ENCODE measurements at regions not wholly inside any gene's neighbourhood (a gene's known extent, or its start where the extent isn't known, plus 50 kb on each side); places are given as distances from the start of the nearest gene placed in this dataset.

DNA sequence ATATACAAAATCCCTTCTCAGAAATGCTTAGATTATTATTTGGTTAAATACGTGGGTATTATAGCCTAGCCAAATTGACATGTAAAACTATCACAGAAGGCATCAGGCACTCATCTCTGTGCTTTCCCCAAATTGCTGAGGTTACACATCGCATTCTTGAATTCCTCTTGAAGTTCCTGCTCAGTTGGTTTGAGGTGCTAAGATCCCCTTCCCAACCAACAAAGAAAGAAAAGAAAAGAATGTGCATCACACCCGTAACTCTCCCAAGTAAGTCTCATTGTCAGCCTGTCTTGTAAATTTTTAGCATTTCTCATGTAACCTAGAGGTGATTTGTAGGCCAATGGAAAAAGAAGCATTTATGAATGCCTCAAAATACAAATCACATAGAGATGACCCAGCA is 539.2 kb upstream of the PRMT6 start:
- Histone ChIP-seq H3K4me1 (ENCODE audit: insufficient read depth, low read length) (peaks cover 2% of the 10 kb centered on the region; the same call in 1 of the 2 replicates), H2BK12ac (ENCODE audit: insufficient read length, low read depth, low read length) (no peak overlapping the region), H2BK20ac (ENCODE audit: low read depth, low read length, poor library complexity, severe bottlenecking) (no peak overlapping the region), H3K56ac (ENCODE audit: insufficient read length, low read depth, low read length) (no peak overlapping the region), H2AFZ (ENCODE audit: low read length) (no peak overlapping the region), H3K4ac (ENCODE audit: low read depth, low read length) (no peak overlapping the region), H2AK5ac (ENCODE audit: insufficient read length, low read length) (no peak overlapping the region), H3K9me3 (ENCODE audit: control insufficient read depth, low read depth, low read length) (no peaks in the 10 kb centered on the region), H2BK120ac (ENCODE audit: low read depth, low read length, poor library complexity, severe bottlenecking) (no peak overlapping the region), H3K27ac (ENCODE audit: insufficient read length, low read depth, low read length) (no peak overlapping the region), H3K79me2 (ENCODE audit: insufficient read depth, low read length) (no peaks in the 10 kb centered on the region), H3K27me3 (ENCODE audit: insufficient read depth, low read length) (no peaks in the 10 kb centered on the region), H3T11ph (ENCODE audit: low read length) (no peak overlapping the region), H3K18ac (ENCODE audit: insufficient read length, low read depth, low read length) (no peak overlapping the region), H4K20me1 (ENCODE audit: control insufficient read depth, insufficient read depth, insufficient read length) (no peaks in the 10 kb centered on the region), H3K79me1 (ENCODE audit: insufficient read depth, low read depth, low read length, poor library complexity, severe bottlenecking) (no peaks in the 10 kb centered on the region), H4K5ac (ENCODE audit: insufficient read length, low read depth, low read length) (no peak overlapping the region), H2BK5ac (ENCODE audit: insufficient read length, low read length) (no peak overlapping the region), H3K14ac (ENCODE audit: insufficient read depth, low read length) (no peak overlapping the region), H3K4me2 (ENCODE audit: insufficient read depth, insufficient read length, low read length) (no peak overlapping the region), H3K23ac (ENCODE audit: insufficient read length, low read depth, low read length) (no peak overlapping the region), H4K8ac (replicated peaks; ENCODE audit: insufficient read length, low read depth, low read length) (no peak overlapping the region), H3K23me2 (ENCODE audit: insufficient read length, low read depth, low read length, poor library complexity, severe bottlenecking) (no peaks in the 10 kb centered on the region), H4K91ac (ENCODE audit: insufficient read length, low read depth, low read length) (no peak overlapping the region), H2BK15ac (ENCODE audit: low read depth, low read length) (no peak overlapping the region), H3K9ac (ENCODE audit: extremely low read depth, insufficient read length, low read length) (no peak overlapping the region)
- Mint-ChIP-seq H3K27me3 (ENCODE audit: low read depth) (no peaks in the 10 kb centered on the region), H3K4me1 (peaks cover 14 to 17% of the 10 kb centered on the region in 2 experiments), H3K36me3 (ENCODE audit: insufficient read depth in 1 of 3, low read depth in 3 of 3) (no peaks in the 10 kb centered on the region), H3K4me3 (no peak overlapping the region), H3K9me3 (no peaks in the 10 kb centered on the region), H3K27ac (peak overlapping the region in 1 of 3 experiments; percentile 72; a peak in 1 of 7 replicates)
- DNase-seq: no peak
- TF ChIP-seq, protein P1, sequence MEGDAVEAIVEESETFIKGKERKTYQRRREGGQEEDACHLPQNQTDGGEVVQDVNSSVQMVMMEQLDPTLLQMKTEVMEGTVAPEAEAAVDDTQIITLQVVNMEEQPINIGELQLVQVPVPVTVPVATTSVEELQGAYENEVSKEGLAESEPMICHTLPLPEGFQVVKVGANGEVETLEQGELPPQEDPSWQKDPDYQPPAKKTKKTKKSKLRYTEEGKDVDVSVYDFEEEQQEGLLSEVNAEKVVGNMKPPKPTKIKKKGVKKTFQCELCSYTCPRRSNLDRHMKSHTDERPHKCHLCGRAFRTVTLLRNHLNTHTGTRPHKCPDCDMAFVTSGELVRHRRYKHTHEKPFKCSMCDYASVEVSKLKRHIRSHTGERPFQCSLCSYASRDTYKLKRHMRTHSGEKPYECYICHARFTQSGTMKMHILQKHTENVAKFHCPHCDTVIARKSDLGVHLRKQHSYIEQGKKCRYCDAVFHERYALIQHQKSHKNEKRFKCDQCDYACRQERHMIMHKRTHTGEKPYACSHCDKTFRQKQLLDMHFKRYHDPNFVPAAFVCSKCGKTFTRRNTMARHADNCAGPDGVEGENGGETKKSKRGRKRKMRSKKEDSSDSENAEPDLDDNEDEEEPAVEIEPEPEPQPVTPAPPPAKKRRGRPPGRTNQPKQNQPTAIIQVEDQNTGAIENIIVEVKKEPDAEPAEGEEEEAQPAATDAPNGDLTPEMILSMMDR (conservative IDR thresholded peaks at IDR 0.05): no peak
- no CpG with 5 or more reads among the region's 3 CpGs for WGBS (ENCODE audit: extremely low coverage, insufficient read length, low lambda C conversion rate)

Data from H9 (cell line).